ENCODE measurements at regions not wholly inside any gene's neighbourhood (a gene's known extent, or its start where the extent isn't known, plus 50 kb on each side); places are given as distances from the start of the nearest gene placed in this dataset.

GRCh38 chr22:45082795-45083194 is 73.0 kb upstream of the PHF21B start:
- 52% methylated on average over 9 of the region's 9 CpGs for WGBS

DNA sequence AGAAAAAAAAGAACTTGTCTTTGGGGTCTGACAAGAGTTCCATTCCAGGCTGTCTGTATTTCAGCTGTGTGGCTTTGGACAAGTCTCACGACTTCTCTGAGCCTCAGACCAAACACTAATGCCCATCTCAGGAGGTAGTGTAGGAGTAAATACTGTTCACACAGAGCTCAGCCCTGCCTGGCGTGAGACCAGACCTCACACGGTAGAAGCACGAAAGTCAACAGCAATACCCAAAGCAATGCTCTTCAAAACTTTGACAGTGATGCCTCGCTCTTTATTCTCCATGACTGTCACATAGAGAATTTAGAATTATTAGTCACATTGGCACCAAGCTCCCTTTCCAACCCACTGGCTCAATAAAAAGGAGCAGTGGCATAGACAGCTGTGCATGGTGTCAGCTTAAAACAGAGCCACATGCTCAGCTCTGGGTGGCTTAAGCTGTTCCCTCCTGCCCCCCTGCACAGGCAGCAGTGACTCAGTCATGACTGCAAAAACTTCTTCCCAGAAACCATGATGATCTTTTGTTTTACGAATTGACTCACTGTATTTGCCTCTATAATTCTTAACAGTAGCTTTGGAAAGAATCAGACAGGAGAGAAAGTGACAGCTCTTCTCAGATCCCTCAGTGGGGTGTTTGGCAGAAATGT is 74.0 kb upstream of the PHF21B start:
- no peak for TF ChIP-seq POLR2A (IDR thresholded peaks at IDR 0.05)
- no peak for TF ChIP-seq POLR2AphosphoS5 (IDR thresholded peaks at IDR 0.05)
- TF ChIP-seq, protein P1, sequence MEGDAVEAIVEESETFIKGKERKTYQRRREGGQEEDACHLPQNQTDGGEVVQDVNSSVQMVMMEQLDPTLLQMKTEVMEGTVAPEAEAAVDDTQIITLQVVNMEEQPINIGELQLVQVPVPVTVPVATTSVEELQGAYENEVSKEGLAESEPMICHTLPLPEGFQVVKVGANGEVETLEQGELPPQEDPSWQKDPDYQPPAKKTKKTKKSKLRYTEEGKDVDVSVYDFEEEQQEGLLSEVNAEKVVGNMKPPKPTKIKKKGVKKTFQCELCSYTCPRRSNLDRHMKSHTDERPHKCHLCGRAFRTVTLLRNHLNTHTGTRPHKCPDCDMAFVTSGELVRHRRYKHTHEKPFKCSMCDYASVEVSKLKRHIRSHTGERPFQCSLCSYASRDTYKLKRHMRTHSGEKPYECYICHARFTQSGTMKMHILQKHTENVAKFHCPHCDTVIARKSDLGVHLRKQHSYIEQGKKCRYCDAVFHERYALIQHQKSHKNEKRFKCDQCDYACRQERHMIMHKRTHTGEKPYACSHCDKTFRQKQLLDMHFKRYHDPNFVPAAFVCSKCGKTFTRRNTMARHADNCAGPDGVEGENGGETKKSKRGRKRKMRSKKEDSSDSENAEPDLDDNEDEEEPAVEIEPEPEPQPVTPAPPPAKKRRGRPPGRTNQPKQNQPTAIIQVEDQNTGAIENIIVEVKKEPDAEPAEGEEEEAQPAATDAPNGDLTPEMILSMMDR (IDR thresholded peaks at IDR 0.05) = no peak
- no peaks in the 10 kb centered on the region for H3K4me1 ChIP-seq (replicated peaks)
- no peak for DNase-seq (ENCODE audit: low spot score)
- H3K36me3 ChIP-seq = no peaks in the 10 kb centered on the region
- 62% methylated on average over 6 of the region's 6 CpGs for WGBS
- intact Hi-C loops (cut with DNase I) = loop anchor here (10.0 kb wide), 1 partner anchor 99 kb away; no protein-coding TSS in a partner anchor
- H3K9me3 ChIP-seq = no peaks in the 10 kb centered on the region
- peaks cover 4% of the 10 kb centered on the region for H3K27me3 ChIP-seq (replicated peaks; ENCODE audit: insufficient read depth)
- no peak overlapping the region for H3K27ac ChIP-seq
- H3K4me3 ChIP-seq = no peak overlapping the region

More at GRCh38 chr22:45082795-45083194, 73.0 kb upstream of the PHF21B start:
- no peak overlapping the region for H3K27ac ChIP-seq
- no peak for DNase-seq (ENCODE audit: low spot score)
- no peaks in the 10 kb centered on the region for H3K9me3 ChIP-seq
- no peaks in the 10 kb centered on the region for H3K4me1 ChIP-seq (replicated peaks)
- no peak for TF ChIP-seq POLR2AphosphoS5 (IDR thresholded peaks at IDR 0.05)
- intact Hi-C loops (cut with DNase I) = loop anchor here (10.0 kb wide), 1 partner anchor 98 kb away; no protein-coding TSS in a partner anchor
- H3K36me3 ChIP-seq = no peaks in the 10 kb centered on the region
- peaks cover 9% of the 10 kb centered on the region for H3K27me3 ChIP-seq (replicated peaks; ENCODE audit: insufficient read depth)
- no peak overlapping the region for H3K4me3 ChIP-seq

DNA sequence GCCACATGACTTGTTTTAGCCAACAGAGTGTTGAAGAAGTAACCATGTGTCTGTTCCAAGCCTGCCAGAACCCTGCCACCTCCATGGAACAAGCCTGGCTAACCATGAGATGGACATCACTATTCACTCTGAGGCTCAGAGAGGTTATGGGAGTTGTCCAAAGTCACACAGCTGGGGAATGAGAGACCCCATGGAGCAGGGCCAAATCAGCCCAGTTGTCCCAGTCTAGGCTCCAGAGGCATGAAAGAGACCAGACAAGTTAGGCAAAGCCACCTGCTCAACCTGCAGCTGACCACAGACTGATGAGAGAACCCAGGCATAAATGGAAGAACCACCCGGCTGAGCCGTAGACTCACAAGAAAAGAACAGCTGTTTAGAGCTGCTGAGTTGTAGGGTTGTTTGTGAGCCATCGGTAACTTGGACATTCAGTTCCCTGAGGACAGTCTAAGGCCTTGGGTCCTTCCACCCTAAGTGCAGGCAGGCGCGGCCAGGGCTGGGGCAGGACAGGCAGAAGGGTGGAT is 74.7 kb upstream of the PHF21B start:
- Histone ChIP-seq H3K36me3 (no peaks in the 10 kb centered on the region), H3K27me3 (replicated peaks; ENCODE audit: insufficient read depth) (peaks cover 4% of the 10 kb centered on the region), H3K4me1 (replicated peaks) (no peaks in the 10 kb centered on the region), H3K4me3 (no peak overlapping the region), H3K9me3 (no peaks in the 10 kb centered on the region), H3K27ac (no peak overlapping the region)
- WGBS = 96% methylated on average over 5 of the region's 5 CpGs
- intact Hi-C loops (cut with DNase I) = loop anchor here (10.0 kb wide), 1 partner anchor 100 kb away; no protein-coding TSS in a partner anchor
- no peak for DNase-seq (ENCODE audit: low spot score)
- TF ChIP-seq, protein P1 (IDR thresholded peaks at IDR 0.05) = no peak
- no peak for TF ChIP-seq POLR2AphosphoS5 (IDR thresholded peaks at IDR 0.05)
- no peak for TF ChIP-seq POLR2A (IDR thresholded peaks at IDR 0.05)

DNA sequence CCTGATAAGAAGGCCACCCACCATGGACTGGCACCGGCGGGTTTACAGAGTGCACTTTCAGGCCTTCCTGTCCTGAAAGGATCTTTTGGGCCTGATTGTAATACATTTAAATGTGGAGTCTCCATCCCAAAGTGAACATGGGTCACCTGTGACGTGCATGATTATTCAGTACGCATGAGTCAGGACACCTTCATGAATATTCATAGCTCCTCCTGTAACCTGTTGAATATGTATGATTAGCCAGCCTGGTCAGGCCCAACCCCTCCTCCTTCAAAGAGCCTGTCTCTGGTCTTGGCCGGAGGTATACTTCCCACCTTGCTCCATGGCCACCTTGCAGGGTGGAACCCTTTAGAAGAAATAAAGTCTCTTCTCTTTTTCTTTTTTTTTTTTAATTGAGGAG is 75.9 kb upstream of the NUP50 start:
- intact Hi-C loops (cut with DNase I) = loop anchor here (10.0 kb wide), 1 partner anchor 103 kb away; no protein-coding TSS in a partner anchor
- peaks cover 4% of the 10 kb centered on the region for H3K27me3 ChIP-seq (replicated peaks; ENCODE audit: insufficient read depth)
- no peak overlapping the region for H3K27ac ChIP-seq
- TF ChIP-seq, protein P1 (IDR thresholded peaks at IDR 0.05) = no peak
- no peak for TF ChIP-seq POLR2AphosphoS5 (IDR thresholded peaks at IDR 0.05)
- no peak for TF ChIP-seq POLR2A (IDR thresholded peaks at IDR 0.05)
- H3K9me3 ChIP-seq = no peaks in the 10 kb centered on the region
- no peaks in the 10 kb centered on the region for H3K36me3 ChIP-seq
- no peaks in the 10 kb centered on the region for H3K4me1 ChIP-seq (replicated peaks)
- H3K4me3 ChIP-seq = no peak overlapping the region
- no peak for DNase-seq (ENCODE audit: low spot score)
- WGBS = 98% methylated on average over 5 of the region's 5 CpGs

DNA sequence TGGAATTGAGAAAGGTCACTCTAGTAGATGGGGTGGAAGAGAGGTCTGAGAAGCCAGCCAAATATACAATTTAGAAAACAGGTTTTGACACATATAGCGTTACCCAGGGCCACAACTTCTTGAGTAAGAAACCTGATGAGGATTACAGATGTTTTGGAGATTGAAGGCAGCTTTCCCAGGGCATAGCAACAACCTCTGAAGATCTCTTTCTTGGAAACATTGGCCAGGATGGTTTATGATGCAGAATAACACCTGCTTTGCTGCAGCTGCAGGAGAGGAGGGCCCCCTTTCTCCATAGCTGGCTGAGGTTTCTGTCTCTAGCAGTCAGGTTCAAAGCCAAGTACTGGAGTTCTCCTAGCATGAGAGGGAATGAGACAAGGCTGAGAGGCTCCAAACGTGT is 75.1 kb upstream of the NUP50 start:
- no peak for DNase-seq (ENCODE audit: low spot score)
- 78% methylated on average over 2 of the region's 2 CpGs for WGBS
- Histone ChIP-seq H3K27ac (no peak overlapping the region), H3K27me3 (replicated peaks; ENCODE audit: insufficient read depth) (no peaks in the 10 kb centered on the region), H3K4me1 (replicated peaks) (no peaks in the 10 kb centered on the region), H3K36me3 (no peaks in the 10 kb centered on the region), H3K4me3 (no peak overlapping the region), H3K9me3 (no peaks in the 10 kb centered on the region)
- TF ChIP-seq, protein P1 (IDR thresholded peaks at IDR 0.05) = no peak
- no peak for TF ChIP-seq POLR2A (IDR thresholded peaks at IDR 0.05)
- no peak for TF ChIP-seq POLR2AphosphoS5 (IDR thresholded peaks at IDR 0.05)
- intact Hi-C loops (cut with DNase I) = loop anchor here (10.0 kb wide), 1 partner anchor 104 kb away; no protein-coding TSS in a partner anchor
